Kidney epithelial cell (primary cell): ENCODE measurements at regions not wholly inside any gene's neighbourhood (a gene's known extent, or its start where the extent isn't known, plus 50 kb on each side); places are given as distances from the start of the nearest gene placed in this dataset.

Experiments
- DNase-seq: peaks from one replicate; pipeline ENCODE4 v3.0.0-alpha.2; 2010; ENCODE audit warnings: low read depth
- H3K27me3 ChIP-seq: 2 replicates; pipeline ENCODE4 v1.6.0; 2011; ENCODE audit warnings: low read length; ENCODE audit not compliant: control insufficient read depth, insufficient read depth
- H3K36me3 ChIP-seq: 2 replicates; pipeline ENCODE4 v1.5.1; 2011; ENCODE audit warnings: low read length; ENCODE audit not compliant: control insufficient read depth, insufficient read depth
- H3K4me3 ChIP-seq: 2 replicates; pipeline ENCODE4 v1.5.1; 2011; ENCODE audit warnings: low read depth, mild to moderate bottlenecking, control low read depth, low read length
- TF ChIP-seq, protein P1 (sequence below): IDR thresholded peaks from 2 replicates; pipeline ENCODE4 v1.5.1; 2011; ENCODE audit warnings: mild to moderate bottlenecking, moderate library complexity, low read length, control low read depth, inconsistent platforms; ENCODE audit not compliant: insufficient read depth, poor library complexity, severe bottlenecking

DNA sequence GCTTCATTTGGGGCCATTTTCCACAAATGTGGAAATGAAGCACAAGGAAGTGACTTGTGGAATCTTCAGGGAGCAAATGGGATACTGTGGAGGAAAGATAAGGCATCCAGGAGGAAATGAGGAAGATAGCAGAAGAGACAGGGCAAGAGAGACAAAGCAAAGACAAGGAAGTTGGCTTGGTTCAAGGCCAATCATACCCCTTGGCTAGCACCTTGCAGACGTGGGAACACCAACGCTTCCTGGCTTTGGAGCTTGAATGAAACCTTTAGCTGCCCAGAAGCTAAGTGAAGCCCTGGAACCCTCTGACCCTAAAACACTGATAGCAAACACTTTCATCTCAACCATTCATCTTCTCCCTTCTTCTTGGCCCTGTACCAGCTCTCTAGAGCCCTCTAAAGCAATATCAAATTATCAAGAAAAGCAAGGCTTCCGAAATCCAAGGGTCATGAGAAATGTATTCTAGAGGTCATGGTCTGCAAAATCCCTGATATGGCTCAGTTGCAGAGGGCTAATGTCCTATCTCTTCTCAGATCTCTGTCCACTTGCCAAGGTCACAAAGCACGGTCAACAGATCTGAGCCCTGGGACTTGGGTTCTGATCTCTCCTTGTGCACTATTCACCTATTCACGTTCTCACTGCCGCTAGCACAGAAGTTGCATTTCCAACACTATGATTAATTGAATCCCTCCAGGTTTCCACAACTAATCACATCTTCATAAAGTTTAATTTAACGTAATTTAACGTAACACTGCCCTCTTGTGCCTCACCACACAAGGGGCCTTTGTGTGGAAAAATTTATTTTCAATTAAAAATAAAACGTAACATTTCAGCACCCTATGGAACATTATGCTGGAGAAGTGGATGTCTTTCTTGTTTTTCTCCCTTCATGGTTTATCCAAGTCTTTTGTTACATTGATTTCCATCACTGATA, 557.6 kb upstream of the ADAMTS9 start:
- no peak for DNase-seq
- no peak overlapping the region for H3K4me3 ChIP-seq

DNA sequence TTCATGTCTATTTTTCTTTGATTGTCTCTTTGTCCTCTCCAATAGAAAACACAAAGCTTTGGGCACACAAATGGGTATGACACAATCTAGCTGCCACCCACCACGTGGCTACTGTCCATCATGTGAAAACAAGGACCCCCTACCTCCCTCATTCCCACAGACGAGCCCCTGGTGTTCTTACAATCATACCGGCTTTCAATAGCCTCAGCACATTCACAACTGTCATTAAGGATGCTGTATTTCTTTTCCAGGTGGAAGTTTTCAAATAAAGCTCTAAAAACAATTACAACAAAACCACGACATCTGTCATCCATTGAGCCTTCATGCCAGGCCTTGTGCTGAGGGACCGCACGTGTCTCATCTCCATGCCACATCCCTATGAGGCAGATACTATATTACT, 552.6 kb upstream of the ADAMTS9 start:
- DNase-seq, result no peak
- H3K27me3 ChIP-seq, result no peaks in the 10 kb centered on the region
- H3K36me3 ChIP-seq, result no peaks in the 10 kb centered on the region
- no peak overlapping the region for H3K4me3 ChIP-seq
- TF ChIP-seq, protein P1, sequence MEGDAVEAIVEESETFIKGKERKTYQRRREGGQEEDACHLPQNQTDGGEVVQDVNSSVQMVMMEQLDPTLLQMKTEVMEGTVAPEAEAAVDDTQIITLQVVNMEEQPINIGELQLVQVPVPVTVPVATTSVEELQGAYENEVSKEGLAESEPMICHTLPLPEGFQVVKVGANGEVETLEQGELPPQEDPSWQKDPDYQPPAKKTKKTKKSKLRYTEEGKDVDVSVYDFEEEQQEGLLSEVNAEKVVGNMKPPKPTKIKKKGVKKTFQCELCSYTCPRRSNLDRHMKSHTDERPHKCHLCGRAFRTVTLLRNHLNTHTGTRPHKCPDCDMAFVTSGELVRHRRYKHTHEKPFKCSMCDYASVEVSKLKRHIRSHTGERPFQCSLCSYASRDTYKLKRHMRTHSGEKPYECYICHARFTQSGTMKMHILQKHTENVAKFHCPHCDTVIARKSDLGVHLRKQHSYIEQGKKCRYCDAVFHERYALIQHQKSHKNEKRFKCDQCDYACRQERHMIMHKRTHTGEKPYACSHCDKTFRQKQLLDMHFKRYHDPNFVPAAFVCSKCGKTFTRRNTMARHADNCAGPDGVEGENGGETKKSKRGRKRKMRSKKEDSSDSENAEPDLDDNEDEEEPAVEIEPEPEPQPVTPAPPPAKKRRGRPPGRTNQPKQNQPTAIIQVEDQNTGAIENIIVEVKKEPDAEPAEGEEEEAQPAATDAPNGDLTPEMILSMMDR, result no peak

More for the DNA sequence above, 557.6 kb upstream of the ADAMTS9 start:
- Histone ChIP-seq H3K36me3 (no peaks in the 10 kb centered on the region), H3K27me3 (no peaks in the 10 kb centered on the region)
- TF ChIP-seq, protein P1, result peak; percentile 33

DNA sequence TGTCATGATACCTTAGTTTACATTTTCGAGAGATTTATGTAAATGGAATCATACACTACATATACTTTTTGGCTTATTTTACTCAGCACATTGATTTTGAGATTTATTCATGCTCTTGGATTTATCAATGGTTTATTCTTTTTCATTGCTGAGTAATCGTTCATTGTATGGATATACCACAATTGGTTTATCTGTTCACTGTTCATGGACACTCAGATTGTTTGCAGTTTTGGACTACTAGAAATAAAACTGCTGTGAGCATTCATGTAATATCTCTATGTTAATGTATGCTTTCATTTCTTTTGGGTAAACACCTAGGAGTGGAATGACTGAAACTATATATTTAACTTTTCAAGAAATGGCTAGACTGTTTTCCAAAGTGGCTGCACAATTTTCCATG, 550.9 kb upstream of the ADAMTS9 start:
- no peaks in the 10 kb centered on the region for H3K36me3 ChIP-seq
- H3K4me3 ChIP-seq, result no peak overlapping the region
- DNase-seq, result no peak
- TF ChIP-seq, protein P1, result no peak
- no peaks in the 10 kb centered on the region for H3K27me3 ChIP-seq

DNA sequence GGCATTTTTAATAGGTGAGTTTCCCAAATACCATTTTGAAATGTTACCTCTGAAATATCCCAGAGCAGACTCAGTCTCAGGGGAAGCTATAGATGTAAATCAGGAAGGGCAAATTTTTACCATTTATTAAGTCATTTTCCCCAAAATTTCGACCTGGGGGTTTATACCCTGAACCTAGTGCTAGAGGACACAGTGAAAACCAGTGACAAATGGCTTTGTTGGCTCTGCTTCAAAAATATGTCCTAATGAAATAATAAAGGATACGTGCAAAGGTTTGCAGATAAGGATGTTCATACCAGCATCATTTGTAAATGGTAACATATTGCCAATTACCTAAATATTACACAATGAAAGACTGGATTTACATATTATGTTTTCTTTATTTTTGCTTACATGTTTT, 546.7 kb upstream of the ADAMTS9 start:
- no peaks in the 10 kb centered on the region for H3K36me3 ChIP-seq
- H3K4me3 ChIP-seq, result no peak overlapping the region
- TF ChIP-seq, protein P1, result no peak
- DNase-seq, result no peak
- no peaks in the 10 kb centered on the region for H3K27me3 ChIP-seq

DNA sequence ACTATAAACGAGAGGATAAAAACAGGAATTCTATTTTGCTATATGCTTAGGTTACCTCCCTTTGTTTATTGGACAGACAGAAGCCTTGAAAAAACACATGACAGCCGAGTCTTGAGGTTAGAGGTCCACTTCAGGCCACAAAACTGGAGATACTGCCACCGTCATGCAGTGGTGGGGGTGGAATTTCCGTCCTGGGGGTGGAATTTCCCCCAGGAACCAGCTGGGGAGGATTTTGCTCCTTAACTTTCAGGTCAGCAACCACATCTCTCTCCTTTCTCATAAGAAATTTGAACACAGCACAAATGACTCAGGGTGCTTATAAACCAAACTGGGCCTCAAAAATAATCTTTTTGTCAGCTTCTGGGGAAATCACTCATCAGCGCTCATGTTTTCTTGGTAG, 545.8 kb upstream of the ADAMTS9 start:
- TF ChIP-seq, protein P1, result no peak
- Histone ChIP-seq H3K4me3 (no peak overlapping the region), H3K36me3 (no peaks in the 10 kb centered on the region), H3K27me3 (no peaks in the 10 kb centered on the region)
- no peak for DNase-seq

DNA sequence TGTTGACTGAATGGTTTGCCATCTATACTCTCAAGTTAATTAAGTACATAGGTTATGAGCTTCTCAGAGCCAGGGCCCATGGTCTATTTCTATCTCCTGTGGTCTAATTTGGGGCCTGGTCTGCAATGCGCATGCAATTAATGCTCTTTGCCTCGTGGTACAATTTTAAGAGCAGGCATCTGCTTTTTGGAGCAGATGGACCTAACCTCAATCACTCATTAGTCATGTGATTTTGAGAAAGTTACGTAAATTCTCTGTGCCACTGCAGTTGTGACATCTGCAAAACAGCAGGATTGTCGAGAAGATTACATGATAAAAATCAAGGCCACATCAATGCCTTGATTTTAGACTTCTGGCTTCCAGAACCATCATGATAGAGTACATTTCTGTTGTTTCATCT, 543.7 kb upstream of the ADAMTS9 start:
- DNase-seq, result no peak
- no peak overlapping the region for H3K4me3 ChIP-seq
- no peaks in the 10 kb centered on the region for H3K27me3 ChIP-seq
- TF ChIP-seq, protein P1, result no peak
- no peaks in the 10 kb centered on the region for H3K36me3 ChIP-seq
